Prostate gland (tissue), 2 donors: ENCODE measurements at regions not wholly inside any gene's neighbourhood (a gene's known extent, or its start where the extent isn't known, plus 50 kb on each side); places are given as distances from the start of the nearest gene placed in this dataset.

Experiments
- DNase-seq: peaks from one replicate; pipeline ENCODE4 v3.0.0-alpha.2; 2019; ENCODE audit warnings: low spot score
- H3K27ac ChIP-seq, 2 donors: fragments of 200-600 bp; sonication (generic); 2 replicates each; pipeline ENCODE4 v1.5.1; 2017 to 2019
- H3K27me3 ChIP-seq: fragments of 200-600 bp; sonication (generic); replicated peaks from 2 replicates; pipeline ENCODE4 v1.5.1; 2019; ENCODE audit not compliant: insufficient read depth
- H3K36me3 ChIP-seq, 2 donors: fragments of 200-600 bp; sonication (generic); 1 replicate in 1 of 2; 2 replicates in 1 of 2; pipeline versions ENCODE4 v1.5.1 to v1.8.1; 2017 to 2019
- H3K4me1 ChIP-seq: fragments of 200-600 bp; sonication (generic); replicated peaks from 2 replicates; pipeline ENCODE4 v1.5.1; 2019
- H3K4me3 ChIP-seq, 2 donors: fragments of 200-600 bp; sonication (generic); 2 replicates each; pipeline ENCODE4 v1.5.1; 2017 to 2019
- H3K9me3 ChIP-seq: fragments of 200-600 bp; sonication (generic); 2 replicates; pipeline ENCODE4 v1.5.1; 2017
- CTCF ChIP-seq, 4 experiments: fragments of 200-600 bp in 2 of 4; fragments of 450-650 bp in 2 of 4; sonication (generic) in 2 of 4; IDR thresholded peaks; 1 replicate in 3 of 4; 2 replicates in 1 of 4; pipeline ENCODE4 v1.5.1; 2016 to 2019; ENCODE audit warnings: antibody characterized with exemption in 4 of 4, mild to moderate bottlenecking in 2 of 4, moderate library complexity in 2 of 4
- POLR2A ChIP-seq: fragments of 450-650 bp; IDR thresholded peaks from one replicate; pipeline ENCODE4 v1.6.1; 2016; ENCODE audit warnings: antibody characterized with exemption, mild to moderate bottlenecking
- POLR2AphosphoS5 ChIP-seq: sonication (generic); formaldehyde crosslinking; IDR thresholded peaks from one replicate; pipeline ENCODE4 v1.6.1; 2017; ENCODE audit warnings: antibody characterized with exemption
- WGBS: methylation state at CpG from one replicate; pipeline ENCODE4 v1.1.5; 2018; 5-methylcytosine and 5-hydroxymethylcytosine counted together
- intact Hi-C: fragments of 100-400 bp; cut with DNase I; formaldehyde crosslinking; loops from one replicate; pipeline ENCODE4 v1.14.2; 2022

GRCh38 chr18:13992826-13993540 is 77.6 kb upstream of the MC2R start:
- TF ChIP-seq CTCF (IDR thresholded peaks at IDR 0.05): no peak
- no peak for TF ChIP-seq POLR2A
- TF ChIP-seq POLR2AphosphoS5: no peak
- 58% methylated on average over 3 of the region's 3 CpGs for WGBS

GRCh38 chr18:13989199-13989598 is 73.9 kb upstream of the MC2R start:
- DNase-seq: no peak
- Histone ChIP-seq H3K4me3 (no peak overlapping the region), H3K36me3 (no peaks in the 10 kb centered on the region), H3K4me1 (no peaks in the 10 kb centered on the region), H3K27ac (no peak overlapping the region), H3K9me3 (no peaks in the 10 kb centered on the region), H3K27me3 (no peaks in the 10 kb centered on the region)
- intact Hi-C loops: no loop called here
- TF ChIP-seq POLR2AphosphoS5: no peak
- TF ChIP-seq POLR2A: no peak
- no peak for TF ChIP-seq CTCF (IDR thresholded peaks at IDR 0.05)

More at GRCh38 chr18:13992826-13993540, 77.6 kb upstream of the MC2R start:
- H3K27me3 ChIP-seq: no peaks in the 10 kb centered on the region
- H3K27ac ChIP-seq: no peak overlapping the region
- no peak for DNase-seq
- no peaks in the 10 kb centered on the region for H3K36me3 ChIP-seq
- intact Hi-C loops: loop anchor here (10.0 kb wide), 1 partner anchor 58 kb away; no protein-coding TSS in a partner anchor
- no peak overlapping the region for H3K4me3 ChIP-seq
- no peaks in the 10 kb centered on the region for H3K4me1 ChIP-seq
- no peaks in the 10 kb centered on the region for H3K9me3 ChIP-seq

- Histone ChIP-seq H3K4me1 (no peaks in the 10 kb centered on the region), H3K9me3 (no peaks in the 10 kb centered on the region), H3K27me3 (no peaks in the 10 kb centered on the region), H3K27ac (no peak overlapping the region), H3K36me3 (no peaks in the 10 kb centered on the region), H3K4me3 (no peak overlapping the region)
- TF ChIP-seq CTCF (IDR thresholded peaks at IDR 0.05) (no peak), POLR2A (no peak), POLR2AphosphoS5 (no peak)
- no peak for DNase-seq
- WGBS: 82% methylated on average over 6 of the region's 6 CpGs
- intact Hi-C loops: no loop called here
These were observed 72.6 kb upstream of the MC2R start for GRCh38 chr18:13987956-13988355.

- no peak for TF ChIP-seq CTCF (IDR thresholded peaks at IDR 0.05)
- TF ChIP-seq POLR2AphosphoS5: no peak
- no peak for TF ChIP-seq POLR2A
- no peak for DNase-seq
- no peak overlapping the region for H3K27ac ChIP-seq
- no peak overlapping the region for H3K4me3 ChIP-seq
- H3K4me1 ChIP-seq: no peaks in the 10 kb centered on the region
- no peaks in the 10 kb centered on the region for H3K9me3 ChIP-seq
- H3K27me3 ChIP-seq: no peaks in the 10 kb centered on the region
- no peaks in the 10 kb centered on the region for H3K36me3 ChIP-seq
- intact Hi-C loops: no loop called here
These were observed 68.7 kb upstream of the MC2R start for GRCh38 chr18:13984080-13984479.

- H3K36me3 ChIP-seq: no peaks in the 10 kb centered on the region
- DNase-seq: peak; percentile 28
- TF ChIP-seq CTCF (IDR thresholded peaks at IDR 0.05) (no peak), POLR2AphosphoS5 (peak; percentile 38)
- H3K4me1 ChIP-seq: no peaks in the 10 kb centered on the region
- no peak overlapping the region for H3K27ac ChIP-seq
- H3K4me3 ChIP-seq: no peak overlapping the region
- H3K9me3 ChIP-seq: no peaks in the 10 kb centered on the region
- 7% methylated on average over 2 of the region's 2 CpGs for WGBS
- no peaks in the 10 kb centered on the region for H3K27me3 ChIP-seq
- intact Hi-C loops: no loop called here
These were observed 68.2 kb upstream of the MC2R start for GRCh38 chr18:13983506-13983905.
